ENCODE measurements at regions not wholly inside any gene's neighbourhood (a gene's known extent, or its start where the extent isn't known, plus 50 kb on each side); places are given as distances from the start of the nearest gene placed in this dataset.

GRCh38 chr2:19732255-19732654, 169.5 kb downstream of the TTC32 start:
- Histone ChIP-seq H3K36me3 (ENCODE audit: insufficient read depth, low read length) (no peaks in the 10 kb centered on the region), H3K9ac (ENCODE audit: low read depth, low read length) (no peak overlapping the region), H3K9me3 (replicated peaks; ENCODE audit: low read length) (no peaks in the 10 kb centered on the region), H3K4me3 (ENCODE audit: low read length) (no peak overlapping the region), H3K4me1 (ENCODE audit: control insufficient read depth, insufficient read depth, low read length) (peaks cover 14% of the 10 kb centered on the region), H3K4me2 (ENCODE audit: low read length) (no peak overlapping the region), H3K27me3 (ENCODE audit: control insufficient read depth, insufficient read depth, low read length) (no peaks in the 10 kb centered on the region)

GRCh38 chr2:19731515-19731914, 170.3 kb downstream of the TTC32 start:
- Histone ChIP-seq H3K4me3 (ENCODE audit: low read length) (no peak overlapping the region), H3K9me3 (replicated peaks; ENCODE audit: low read length) (no peaks in the 10 kb centered on the region), H3K9ac (ENCODE audit: low read depth, low read length) (no peak overlapping the region), H3K4me2 (ENCODE audit: low read length) (no peak overlapping the region), H3K4me1 (ENCODE audit: control insufficient read depth, insufficient read depth, low read length) (peaks cover 14% of the 10 kb centered on the region), H3K27me3 (ENCODE audit: control insufficient read depth, insufficient read depth, low read length) (no peaks in the 10 kb centered on the region), H3K36me3 (ENCODE audit: insufficient read depth, low read length) (no peaks in the 10 kb centered on the region)

DNA sequence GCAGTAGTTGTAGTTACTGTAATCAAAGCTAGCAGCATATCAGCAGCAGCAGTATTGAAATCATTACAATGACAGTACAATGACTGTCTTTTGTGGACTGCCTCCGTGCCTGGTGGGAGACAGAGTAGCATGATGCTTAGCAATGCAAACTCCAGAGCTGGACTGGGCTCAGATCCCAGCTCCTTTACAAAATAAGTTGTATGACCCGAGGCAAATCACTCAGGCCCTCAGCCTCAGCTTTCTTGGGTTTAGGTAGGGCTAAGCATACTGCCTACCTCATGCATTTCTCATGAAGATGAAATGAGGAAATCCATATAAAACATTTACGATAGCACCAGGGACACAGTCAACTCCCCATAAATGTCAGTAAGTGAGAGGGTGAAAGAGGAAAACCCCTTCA, 170.7 kb downstream of the TTC32 start:
- Histone ChIP-seq H3K4me3 (ENCODE audit: low read length) (no peak overlapping the region), H3K4me1 (ENCODE audit: control insufficient read depth, insufficient read depth, low read length) (peaks cover 14% of the 10 kb centered on the region), H3K9ac (ENCODE audit: low read depth, low read length) (no peak overlapping the region), H3K36me3 (ENCODE audit: insufficient read depth, low read length) (no peaks in the 10 kb centered on the region), H3K4me2 (ENCODE audit: low read length) (no peak overlapping the region), H3K27me3 (ENCODE audit: control insufficient read depth, insufficient read depth, low read length) (no peaks in the 10 kb centered on the region), H3K9me3 (replicated peaks; ENCODE audit: low read length) (no peaks in the 10 kb centered on the region)

DNA sequence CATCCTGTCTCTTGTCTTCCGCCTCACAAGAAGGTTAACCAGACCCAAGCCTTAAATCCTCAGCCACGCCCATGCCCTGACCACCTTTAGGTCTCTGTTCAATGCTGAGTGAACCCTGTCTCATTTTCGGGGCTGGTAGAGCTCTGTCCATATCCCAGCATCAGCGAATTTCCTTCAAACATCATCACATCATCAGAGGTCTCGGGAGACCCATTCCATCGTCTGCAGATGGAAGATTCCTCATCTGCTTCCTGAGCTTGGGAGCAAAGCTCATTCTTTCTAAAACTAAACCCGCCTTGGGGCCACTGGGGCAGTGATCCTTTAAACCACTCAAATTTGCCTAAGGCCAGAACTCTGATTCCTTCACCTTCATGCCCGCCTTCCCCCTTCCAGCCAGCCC, 173.7 kb downstream of the TTC32 start:
- Histone ChIP-seq H3K9ac (ENCODE audit: low read depth, low read length) (no peak overlapping the region), H3K27me3 (ENCODE audit: control insufficient read depth, insufficient read depth, low read length) (no peaks in the 10 kb centered on the region), H3K4me2 (ENCODE audit: low read length) (no peak overlapping the region), H3K36me3 (ENCODE audit: insufficient read depth, low read length) (no peaks in the 10 kb centered on the region), H3K9me3 (replicated peaks; ENCODE audit: low read length) (no peaks in the 10 kb centered on the region), H3K4me1 (ENCODE audit: control insufficient read depth, insufficient read depth, low read length) (no peaks in the 10 kb centered on the region), H3K4me3 (ENCODE audit: low read length) (no peak overlapping the region)

DNA sequence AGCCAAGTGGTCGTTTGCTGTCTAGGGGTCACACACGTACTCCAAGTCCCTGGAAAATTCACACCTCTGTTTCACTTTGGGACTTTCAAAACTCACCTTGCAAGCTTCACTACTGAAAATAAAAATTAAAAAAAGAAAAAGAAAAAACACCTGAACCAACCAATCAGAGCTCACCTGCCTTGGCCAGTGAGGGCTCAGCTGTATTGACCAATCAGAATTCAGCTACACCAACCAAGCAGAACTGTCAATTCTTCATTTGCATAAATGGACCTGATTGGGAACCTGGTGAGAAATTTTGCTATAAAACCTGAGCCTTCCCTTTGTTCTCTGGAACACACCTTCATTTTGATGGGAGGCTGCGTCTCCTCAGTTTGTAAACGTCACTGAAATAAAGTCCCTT, 176.4 kb downstream of the TTC32 start:
- no peaks in the 10 kb centered on the region for H3K36me3 ChIP-seq (ENCODE audit: insufficient read depth, low read length)
- H3K4me3 ChIP-seq (ENCODE audit: low read length) = no peak overlapping the region
- H3K27me3 ChIP-seq (ENCODE audit: control insufficient read depth, insufficient read depth, low read length) = no peaks in the 10 kb centered on the region
- no peaks in the 10 kb centered on the region for H3K9me3 ChIP-seq (replicated peaks; ENCODE audit: low read length)
- H3K4me2 ChIP-seq (ENCODE audit: low read length) = no peak overlapping the region
- H3K9ac ChIP-seq (ENCODE audit: low read depth, low read length) = no peak overlapping the region
- no peaks in the 10 kb centered on the region for H3K4me1 ChIP-seq (ENCODE audit: control insufficient read depth, insufficient read depth, low read length)

GRCh38 chr2:19723021-19723420, 178.8 kb downstream of the TTC32 start:
- no peaks in the 10 kb centered on the region for H3K9me3 ChIP-seq (replicated peaks; ENCODE audit: low read length)
- no peaks in the 10 kb centered on the region for H3K27me3 ChIP-seq (ENCODE audit: control insufficient read depth, insufficient read depth, low read length)
- no peak overlapping the region for H3K9ac ChIP-seq (ENCODE audit: low read depth, low read length)
- H3K4me1 ChIP-seq (ENCODE audit: control insufficient read depth, insufficient read depth, low read length) = no peaks in the 10 kb centered on the region
- no peaks in the 10 kb centered on the region for H3K36me3 ChIP-seq (ENCODE audit: insufficient read depth, low read length)
- H3K4me3 ChIP-seq (ENCODE audit: low read length) = no peak overlapping the region
- H3K4me2 ChIP-seq (ENCODE audit: low read length) = no peak overlapping the region

GRCh38 chr2:19722531-19722971, 179.2 kb downstream of the TTC32 start:
- Histone ChIP-seq H3K4me3 (ENCODE audit: low read length) (no peak overlapping the region), H3K9me3 (replicated peaks; ENCODE audit: low read length) (no peaks in the 10 kb centered on the region), H3K27me3 (ENCODE audit: control insufficient read depth, insufficient read depth, low read length) (no peaks in the 10 kb centered on the region), H3K36me3 (ENCODE audit: insufficient read depth, low read length) (no peaks in the 10 kb centered on the region), H3K4me1 (ENCODE audit: control insufficient read depth, insufficient read depth, low read length) (no peaks in the 10 kb centered on the region), H3K9ac (ENCODE audit: low read depth, low read length) (no peak overlapping the region), H3K4me2 (ENCODE audit: low read length) (no peak overlapping the region)

GRCh38 chr2:19720306-19720705, 181.5 kb downstream of the TTC32 start:
- Histone ChIP-seq H3K27me3 (ENCODE audit: control insufficient read depth, insufficient read depth, low read length) (no peaks in the 10 kb centered on the region), H3K4me2 (ENCODE audit: low read length) (no peak overlapping the region), H3K9me3 (replicated peaks; ENCODE audit: low read length) (no peaks in the 10 kb centered on the region), H3K9ac (ENCODE audit: low read depth, low read length) (no peak overlapping the region), H3K4me3 (ENCODE audit: low read length) (no peak overlapping the region), H3K4me1 (ENCODE audit: control insufficient read depth, insufficient read depth, low read length) (no peaks in the 10 kb centered on the region), H3K36me3 (ENCODE audit: insufficient read depth, low read length) (no peaks in the 10 kb centered on the region)

GRCh38 chr2:19719540-19719939, 182.2 kb downstream of the TTC32 start:
- Histone ChIP-seq H3K4me2 (ENCODE audit: low read length) (no peak overlapping the region), H3K36me3 (ENCODE audit: insufficient read depth, low read length) (no peaks in the 10 kb centered on the region), H3K4me1 (ENCODE audit: control insufficient read depth, insufficient read depth, low read length) (no peaks in the 10 kb centered on the region), H3K9ac (ENCODE audit: low read depth, low read length) (no peak overlapping the region), H3K9me3 (replicated peaks; ENCODE audit: low read length) (no peaks in the 10 kb centered on the region), H3K4me3 (ENCODE audit: low read length) (no peak overlapping the region), H3K27me3 (ENCODE audit: control insufficient read depth, insufficient read depth, low read length) (no peaks in the 10 kb centered on the region)

DNA sequence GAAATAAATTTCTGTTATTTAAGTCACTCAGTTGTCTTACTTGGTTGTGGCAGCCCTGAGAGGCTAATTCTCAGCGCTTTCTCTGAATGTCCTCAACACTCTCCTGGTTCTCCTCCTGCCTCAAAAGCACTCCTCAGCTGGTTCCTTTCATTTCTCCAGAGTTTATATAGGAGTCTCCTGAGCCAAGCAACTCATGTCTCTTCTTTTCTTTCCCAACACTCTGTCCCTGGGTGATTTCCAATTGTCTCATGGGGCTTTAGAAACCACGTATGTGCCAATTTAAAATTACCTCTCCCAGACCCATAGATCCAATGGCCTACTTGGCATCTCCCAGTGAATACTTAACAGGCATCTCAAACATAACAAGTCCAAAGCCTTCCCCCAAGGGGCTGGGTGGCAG, 184.3 kb downstream of the TTC32 start:
- H3K4me3 ChIP-seq (ENCODE audit: low read length) = no peak overlapping the region
- H3K9ac ChIP-seq (ENCODE audit: low read depth, low read length) = no peak overlapping the region
- H3K36me3 ChIP-seq (ENCODE audit: insufficient read depth, low read length) = no peaks in the 10 kb centered on the region
- no peak overlapping the region for H3K4me2 ChIP-seq (ENCODE audit: low read length)
- no peaks in the 10 kb centered on the region for H3K9me3 ChIP-seq (replicated peaks; ENCODE audit: low read length)
- H3K4me1 ChIP-seq (ENCODE audit: control insufficient read depth, insufficient read depth, low read length) = no peaks in the 10 kb centered on the region
- H3K27me3 ChIP-seq (ENCODE audit: control insufficient read depth, insufficient read depth, low read length) = no peaks in the 10 kb centered on the region

DNA sequence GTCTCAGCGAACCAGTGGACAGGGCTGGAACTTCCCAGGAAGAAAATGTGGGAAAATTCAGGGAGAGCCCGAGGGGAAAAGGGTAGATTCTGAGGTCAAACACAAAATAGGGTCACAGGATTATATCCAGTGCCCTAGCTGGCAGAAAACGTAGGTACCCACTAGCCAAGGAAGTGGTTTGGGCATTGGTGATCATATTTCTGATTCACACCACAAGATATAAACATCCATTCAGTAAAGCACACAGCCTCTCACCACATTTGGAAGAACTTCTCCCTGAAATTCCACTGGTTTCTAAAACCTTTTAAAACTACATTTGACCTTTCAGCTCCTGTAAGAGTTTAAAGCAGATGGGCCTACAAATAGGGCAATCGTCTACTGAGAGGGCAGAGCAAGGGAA, 186.9 kb downstream of the TTC32 start:
- Histone ChIP-seq H3K9me3 (replicated peaks; ENCODE audit: low read length) (no peaks in the 10 kb centered on the region), H3K27me3 (ENCODE audit: control insufficient read depth, insufficient read depth, low read length) (no peaks in the 10 kb centered on the region), H3K9ac (ENCODE audit: low read depth, low read length) (no peak overlapping the region), H3K4me3 (ENCODE audit: low read length) (no peak overlapping the region), H3K4me2 (ENCODE audit: low read length) (no peak overlapping the region), H3K36me3 (ENCODE audit: insufficient read depth, low read length) (no peaks in the 10 kb centered on the region), H3K4me1 (ENCODE audit: control insufficient read depth, insufficient read depth, low read length) (peaks cover 12% of the 10 kb centered on the region)

DNA sequence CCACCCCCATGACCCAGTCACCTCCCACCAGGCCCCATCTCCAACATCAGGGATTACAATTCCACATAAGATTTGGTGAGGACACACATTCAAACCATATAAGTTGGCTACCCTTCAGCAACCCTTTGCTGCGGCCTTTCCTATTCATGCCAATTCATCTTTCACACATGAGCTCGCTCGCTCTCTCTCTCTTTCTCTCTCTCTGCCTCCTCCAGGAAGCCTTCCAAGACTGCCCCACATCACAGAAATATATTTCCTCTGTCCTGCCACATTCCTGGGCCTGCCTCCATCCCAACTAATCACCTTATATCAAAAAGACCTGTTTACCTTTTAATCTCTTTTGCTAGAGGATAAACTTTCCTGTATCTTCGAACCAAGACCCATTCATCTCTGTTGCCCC, 188.9 kb downstream of the TTC32 start:
- H3K4me3 ChIP-seq (ENCODE audit: low read length) = no peak overlapping the region
- no peak overlapping the region for H3K9ac ChIP-seq (ENCODE audit: low read depth, low read length)
- no peaks in the 10 kb centered on the region for H3K36me3 ChIP-seq (ENCODE audit: insufficient read depth, low read length)
- H3K27me3 ChIP-seq (ENCODE audit: control insufficient read depth, insufficient read depth, low read length) = no peaks in the 10 kb centered on the region
- no peak overlapping the region for H3K4me2 ChIP-seq (ENCODE audit: low read length)
- peaks cover 12% of the 10 kb centered on the region for H3K4me1 ChIP-seq (ENCODE audit: control insufficient read depth, insufficient read depth, low read length)
- H3K9me3 ChIP-seq (replicated peaks; ENCODE audit: low read length) = no peaks in the 10 kb centered on the region

Measured in skeletal muscle satellite cell (primary cell).